ENCODE measurements at regions not wholly inside any gene's neighbourhood (a gene's known extent, or its start where the extent isn't known, plus 50 kb on each side); places are given as distances from the start of the nearest gene placed in this dataset.

DNA sequence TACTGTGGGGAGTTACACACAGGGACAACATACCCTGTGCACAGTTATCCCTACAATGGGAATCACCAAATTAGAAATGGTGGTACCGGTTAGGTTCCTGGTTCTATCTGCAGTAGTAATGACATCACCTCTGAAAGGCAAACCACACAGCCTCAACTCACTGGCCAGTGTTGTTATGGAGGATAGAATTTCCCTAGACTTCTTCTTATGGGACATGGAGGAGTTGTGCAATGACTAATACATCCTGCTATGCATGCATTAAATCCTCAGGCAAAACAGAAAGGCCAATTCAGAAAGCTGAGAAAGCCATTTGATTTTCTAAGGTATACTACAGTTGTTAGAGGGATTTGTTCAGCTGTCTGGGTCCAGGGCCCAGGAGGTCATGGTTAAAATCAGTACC is 439.3 kb downstream of the TMX3 start:
- Mint-ChIP-seq H3K4me1 (ENCODE audit: low read depth) (no peaks in the 10 kb centered on the region), H3K27ac (no peak overlapping the region), H3K9me3 (no peaks in the 10 kb centered on the region), H3K27me3 (ENCODE audit: low read depth) (no peaks in the 10 kb centered on the region), H3K4me3 (no peak overlapping the region), H3K36me3 (ENCODE audit: low read depth) (no peaks in the 10 kb centered on the region)
- no peak for DNase-seq
- CTCF ChIA-PET = no interaction called here
- intact Hi-C loops (cut with micrococcal nuclease) = no loop called here

DNA sequence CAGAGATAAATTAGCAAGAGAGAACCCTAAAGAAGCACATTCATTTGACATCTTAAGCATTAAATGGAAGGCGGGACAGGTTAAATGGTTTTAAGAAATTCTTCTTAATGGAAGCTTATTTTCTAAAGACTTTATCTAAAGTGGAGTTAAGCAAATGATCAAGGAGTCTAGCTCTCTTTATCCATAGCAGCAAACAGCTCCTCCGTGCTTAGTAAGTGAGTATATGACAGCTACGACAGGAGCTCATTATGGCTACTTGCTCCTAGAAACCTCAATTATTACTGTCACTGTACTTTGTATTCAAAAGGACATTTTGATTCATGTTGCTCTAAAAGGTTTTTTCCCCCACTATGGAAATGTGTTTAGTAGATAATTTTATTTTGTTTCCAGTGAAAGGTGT is 444.9 kb downstream of the TMX3 start:
- no peaks in the 10 kb centered on the region for H3K4me1 Mint-ChIP-seq (ENCODE audit: low read depth)
- H3K4me3 Mint-ChIP-seq = no peak overlapping the region
- no peak overlapping the region for H3K27ac Mint-ChIP-seq
- CTCF ChIA-PET = no interaction called here
- no peaks in the 10 kb centered on the region for H3K9me3 Mint-ChIP-seq
- no peaks in the 10 kb centered on the region for H3K36me3 Mint-ChIP-seq (ENCODE audit: low read depth)
- H3K27me3 Mint-ChIP-seq (ENCODE audit: low read depth) = no peaks in the 10 kb centered on the region
- intact Hi-C loops (cut with micrococcal nuclease) = no loop called here
- DNase-seq = no peak

DNA sequence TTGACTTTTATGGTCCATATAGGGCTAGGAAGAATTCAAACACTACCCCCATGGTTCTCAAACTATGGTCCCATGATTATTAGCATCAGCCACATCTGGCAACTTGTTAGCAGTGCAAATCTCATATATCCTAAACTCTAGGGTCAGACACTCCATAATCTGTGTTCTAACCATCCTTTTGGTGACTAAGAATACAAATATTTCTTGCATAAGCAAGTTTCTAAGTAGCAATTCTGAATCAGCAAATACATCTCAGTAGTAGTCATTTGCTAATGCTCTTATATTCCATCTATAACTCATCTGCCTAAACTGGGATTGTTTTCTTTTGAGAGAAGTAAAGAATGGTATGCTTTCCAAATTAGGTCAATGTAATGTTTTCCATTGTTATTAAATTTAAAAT is 447.3 kb downstream of the TMX3 start:
- DNase-seq = no peak
- CTCF ChIA-PET = no interaction called here
- Mint-ChIP-seq H3K27ac (no peak overlapping the region), H3K4me3 (no peak overlapping the region), H3K27me3 (ENCODE audit: low read depth) (no peaks in the 10 kb centered on the region), H3K9me3 (no peaks in the 10 kb centered on the region), H3K4me1 (ENCODE audit: low read depth) (no peaks in the 10 kb centered on the region), H3K36me3 (ENCODE audit: low read depth) (no peaks in the 10 kb centered on the region)
- intact Hi-C loops (cut with micrococcal nuclease) = no loop called here

DNA sequence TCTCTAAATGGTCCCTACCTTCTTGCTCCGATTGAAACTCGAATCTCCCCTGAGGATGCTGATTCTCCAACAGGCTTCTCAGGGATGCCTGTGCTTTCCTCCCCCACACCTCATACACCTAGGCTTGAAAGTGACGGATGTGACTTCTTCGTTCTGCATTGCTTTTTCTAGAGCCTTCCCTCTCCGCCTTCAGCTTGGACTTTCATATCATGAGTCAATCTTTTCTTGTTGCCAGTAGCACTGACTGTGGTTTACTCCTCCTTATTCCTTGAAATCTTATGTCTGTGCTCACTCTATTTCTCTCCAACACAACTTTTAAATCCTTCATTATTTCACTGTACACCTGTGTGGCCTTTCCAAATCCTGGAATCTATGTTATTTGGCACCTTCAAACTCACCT is 451.4 kb downstream of the TMX3 start:
- CTCF ChIA-PET = no interaction called here
- no peaks in the 10 kb centered on the region for H3K27me3 Mint-ChIP-seq (ENCODE audit: low read depth)
- intact Hi-C loops (cut with micrococcal nuclease) = no loop called here
- no peak overlapping the region for H3K4me3 Mint-ChIP-seq
- H3K36me3 Mint-ChIP-seq (ENCODE audit: low read depth) = no peaks in the 10 kb centered on the region
- H3K27ac Mint-ChIP-seq = no peak overlapping the region
- H3K9me3 Mint-ChIP-seq = no peaks in the 10 kb centered on the region
- H3K4me1 Mint-ChIP-seq (ENCODE audit: low read depth) = no peaks in the 10 kb centered on the region
- no peak for DNase-seq

DNA sequence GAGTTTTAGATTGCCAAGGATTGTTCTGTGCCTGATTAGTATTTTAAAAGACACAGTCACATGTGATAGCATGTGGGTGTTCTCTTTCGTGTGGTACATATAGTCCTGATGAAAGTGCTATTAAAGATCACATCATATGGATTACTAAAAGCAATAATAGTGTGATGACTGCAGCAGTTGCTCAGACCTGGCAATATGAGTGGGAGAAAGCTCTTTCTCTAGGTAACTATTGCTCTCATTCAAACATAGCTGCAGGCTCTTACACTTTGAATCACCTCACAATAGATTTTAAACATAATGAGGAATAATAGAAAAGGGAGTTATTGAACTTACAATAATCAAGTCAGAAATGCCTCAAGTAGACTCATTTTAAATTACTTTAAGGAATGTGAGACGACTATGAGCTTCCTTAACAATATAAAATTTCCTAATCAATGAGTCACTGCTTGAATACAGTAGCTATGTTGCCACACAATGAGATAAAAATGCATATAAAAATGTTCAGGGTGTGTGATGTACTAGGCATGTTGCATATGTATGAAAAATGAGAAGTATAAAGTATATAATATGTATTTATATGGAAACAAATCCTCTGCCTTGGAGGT is 452.1 kb downstream of the TMX3 start:
- H3K27me3 Mint-ChIP-seq (ENCODE audit: low read depth) = no peaks in the 10 kb centered on the region
- no peak overlapping the region for H3K4me3 Mint-ChIP-seq
- CTCF ChIA-PET = no interaction called here

GRCh38 chr18:68256418-68257067 is 458.4 kb downstream of the TMX3 start:
- CTCF ChIA-PET = no interaction called here
- no peaks in the 10 kb centered on the region for H3K36me3 Mint-ChIP-seq (ENCODE audit: low read depth)

More for the DNA sequence above, 452.1 kb downstream of the TMX3 start:
- Mint-ChIP-seq H3K27ac (no peak overlapping the region), H3K9me3 (no peaks in the 10 kb centered on the region), H3K4me1 (ENCODE audit: low read depth) (no peaks in the 10 kb centered on the region), H3K36me3 (ENCODE audit: low read depth) (no peaks in the 10 kb centered on the region)
- no peak for DNase-seq
- intact Hi-C loops (cut with micrococcal nuclease) = no loop called here

DNA sequence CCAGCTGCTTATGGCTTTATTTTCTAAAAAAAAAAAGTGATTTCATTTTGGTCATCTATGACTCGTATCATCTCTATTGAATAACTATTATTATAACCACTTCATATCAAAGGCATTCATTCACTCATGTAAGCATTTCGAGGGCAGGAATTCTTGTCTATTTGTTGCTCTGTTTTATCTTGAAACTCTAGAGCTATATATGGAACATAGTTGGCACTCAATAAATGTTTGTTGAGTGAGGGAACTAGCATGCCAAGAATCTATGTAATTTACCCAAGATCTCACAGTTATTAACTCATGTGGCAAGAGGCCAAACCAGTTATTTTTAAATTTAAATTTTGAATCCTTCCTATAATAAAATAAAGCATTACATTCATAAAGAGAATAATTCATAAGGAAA is 470.1 kb downstream of the TMX3 start:
- intact Hi-C loops (cut with micrococcal nuclease) = no loop called here
- Mint-ChIP-seq H3K9me3 (peaks cover 2% of the 10 kb centered on the region), H3K4me1 (ENCODE audit: low read depth) (no peaks in the 10 kb centered on the region), H3K4me3 (no peak overlapping the region), H3K27me3 (ENCODE audit: low read depth) (no peaks in the 10 kb centered on the region), H3K27ac (no peak overlapping the region), H3K36me3 (ENCODE audit: low read depth) (no peaks in the 10 kb centered on the region)
- CTCF ChIA-PET = interaction anchor here (0.6 kb wide), 1 partner anchor 49 kb away, joined by 5 read pairs; no protein-coding TSS in a partner anchor
- DNase-seq = no peak

More at GRCh38 chr18:68256418-68257067, 458.4 kb downstream of the TMX3 start:
- no peaks in the 10 kb centered on the region for H3K4me1 Mint-ChIP-seq (ENCODE audit: low read depth)
- no peak for DNase-seq
- intact Hi-C loops (cut with micrococcal nuclease) = no loop called here
- no peaks in the 10 kb centered on the region for H3K27me3 Mint-ChIP-seq (ENCODE audit: low read depth)
- no peak overlapping the region for H3K27ac Mint-ChIP-seq
- no peak overlapping the region for H3K4me3 Mint-ChIP-seq
- peaks cover 2% of the 10 kb centered on the region for H3K9me3 Mint-ChIP-seq

GRCh38 chr18:68241881-68242280 is 473.0 kb downstream of the TMX3 start:
- Mint-ChIP-seq H3K9me3 (no peaks in the 10 kb centered on the region), H3K36me3 (ENCODE audit: low read depth) (no peaks in the 10 kb centered on the region), H3K4me1 (ENCODE audit: low read depth) (no peaks in the 10 kb centered on the region), H3K27ac (no peak overlapping the region), H3K4me3 (no peak overlapping the region), H3K27me3 (ENCODE audit: low read depth) (no peaks in the 10 kb centered on the region)
- intact Hi-C loops (cut with micrococcal nuclease) = no loop called here
- DNase-seq = no peak
- CTCF ChIA-PET = no interaction called here

DNA sequence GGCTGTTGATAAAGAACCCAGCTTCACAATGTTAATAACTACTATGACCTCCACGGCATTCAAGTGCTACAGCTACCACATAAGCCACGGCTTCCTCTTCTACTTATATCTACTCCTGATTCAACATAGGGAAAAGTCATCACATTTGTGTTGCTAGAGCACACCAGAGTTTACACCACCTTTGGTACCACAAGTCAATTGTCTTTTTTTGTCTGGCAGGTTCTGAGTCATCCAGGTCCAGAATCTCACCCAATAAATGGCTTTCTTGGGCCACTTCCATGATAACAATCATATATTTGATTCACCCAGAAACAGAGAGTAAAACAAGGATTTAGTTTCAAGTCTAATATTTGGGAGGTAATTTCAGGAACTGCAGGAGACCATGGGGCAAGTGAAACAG is 480.2 kb downstream of the TMX3 start:
- no peaks in the 10 kb centered on the region for H3K36me3 Mint-ChIP-seq (ENCODE audit: low read depth)

GRCh38 chr18:68234131-68234530 is 480.8 kb downstream of the TMX3 start:
- DNase-seq = no peak
- no peak overlapping the region for H3K27ac Mint-ChIP-seq
- intact Hi-C loops (cut with micrococcal nuclease) = no loop called here
- no peaks in the 10 kb centered on the region for H3K4me1 Mint-ChIP-seq (ENCODE audit: low read depth)
- H3K4me3 Mint-ChIP-seq = no peak overlapping the region
- H3K27me3 Mint-ChIP-seq (ENCODE audit: low read depth) = no peaks in the 10 kb centered on the region
- CTCF ChIA-PET = no interaction called here
- H3K36me3 Mint-ChIP-seq (ENCODE audit: low read depth) = no peaks in the 10 kb centered on the region
- H3K9me3 Mint-ChIP-seq = no peaks in the 10 kb centered on the region

More for the DNA sequence above, 480.2 kb downstream of the TMX3 start:
- H3K4me3 Mint-ChIP-seq = no peak overlapping the region
- H3K27ac Mint-ChIP-seq = no peak overlapping the region
- CTCF ChIA-PET = no interaction called here
- no peaks in the 10 kb centered on the region for H3K27me3 Mint-ChIP-seq (ENCODE audit: low read depth)
- H3K9me3 Mint-ChIP-seq = no peaks in the 10 kb centered on the region
- no peaks in the 10 kb centered on the region for H3K4me1 Mint-ChIP-seq (ENCODE audit: low read depth)
- intact Hi-C loops (cut with micrococcal nuclease) = no loop called here
- DNase-seq = no peak

DNA sequence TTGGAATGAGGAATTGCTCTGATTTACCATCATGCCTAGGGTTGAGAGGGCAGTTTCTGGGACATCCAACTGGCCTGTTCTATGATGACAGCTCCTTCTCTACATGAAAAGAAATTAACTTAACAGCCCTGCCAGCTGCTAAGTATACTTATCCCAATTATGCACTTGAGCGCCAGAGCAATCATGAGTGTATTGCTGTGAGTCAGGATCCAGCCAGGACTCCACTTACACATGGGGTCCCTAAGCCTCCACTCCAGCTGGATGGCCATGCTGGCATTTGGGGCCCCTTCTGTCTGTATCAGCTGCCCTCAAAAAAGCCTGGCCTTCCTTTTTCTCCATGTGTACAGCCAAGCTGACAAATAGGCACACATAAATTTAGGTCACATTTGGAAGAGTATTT is 481.9 kb downstream of the TMX3 start:
- Mint-ChIP-seq H3K36me3 (ENCODE audit: low read depth) (no peaks in the 10 kb centered on the region), H3K27me3 (ENCODE audit: low read depth) (no peaks in the 10 kb centered on the region), H3K9me3 (no peaks in the 10 kb centered on the region), H3K4me3 (no peak overlapping the region), H3K27ac (no peak overlapping the region), H3K4me1 (ENCODE audit: low read depth) (no peaks in the 10 kb centered on the region)
- CTCF ChIA-PET = no interaction called here
- no peak for DNase-seq
- intact Hi-C loops (cut with micrococcal nuclease) = no loop called here

GRCh38 chr18:68229351-68229750 is 485.6 kb downstream of the TMX3 start:
- CTCF ChIA-PET = no interaction called here
- DNase-seq = no peak
- H3K9me3 Mint-ChIP-seq = no peaks in the 10 kb centered on the region
- intact Hi-C loops (cut with micrococcal nuclease) = no loop called here
- H3K36me3 Mint-ChIP-seq (ENCODE audit: low read depth) = no peaks in the 10 kb centered on the region
- H3K27ac Mint-ChIP-seq = no peak overlapping the region
- no peaks in the 10 kb centered on the region for H3K4me1 Mint-ChIP-seq (ENCODE audit: low read depth)
- no peaks in the 10 kb centered on the region for H3K27me3 Mint-ChIP-seq (ENCODE audit: low read depth)
- H3K4me3 Mint-ChIP-seq = no peak overlapping the region

DNA sequence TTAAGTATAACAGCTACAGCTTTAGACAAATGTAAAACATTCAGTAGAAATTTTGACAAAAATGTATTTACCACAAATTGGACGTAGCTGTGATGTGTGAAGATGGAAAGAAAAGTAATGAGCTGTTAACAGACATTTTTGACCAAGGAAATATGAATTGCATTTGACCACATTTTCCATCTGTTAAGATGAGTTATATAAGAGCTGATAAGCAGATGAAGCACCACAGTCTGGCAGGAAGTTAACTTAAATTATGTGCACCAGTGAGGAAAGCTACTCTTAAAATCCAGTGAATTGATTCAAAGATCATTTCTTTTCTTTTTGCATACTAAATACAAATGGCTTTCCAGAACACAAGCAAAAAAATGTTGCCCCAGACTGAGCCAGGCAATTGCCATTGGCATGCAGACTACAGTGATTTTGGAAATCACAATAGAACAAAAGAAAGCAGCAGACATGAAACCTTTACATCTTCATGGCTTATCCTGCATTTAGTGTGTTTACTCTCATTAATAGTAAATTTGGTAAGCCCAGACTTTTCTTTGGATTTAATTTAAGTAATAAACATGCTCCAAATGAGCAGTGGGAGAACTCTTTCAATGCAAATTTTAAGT is 493.7 kb downstream of the TMX3 start:
- DNase-seq = no peak
- no peak overlapping the region for H3K4me3 Mint-ChIP-seq
- H3K9me3 Mint-ChIP-seq = no peaks in the 10 kb centered on the region
- H3K27ac Mint-ChIP-seq = no peak overlapping the region
- H3K27me3 Mint-ChIP-seq (ENCODE audit: low read depth) = no peaks in the 10 kb centered on the region
- no peaks in the 10 kb centered on the region for H3K4me1 Mint-ChIP-seq (ENCODE audit: low read depth)
- intact Hi-C loops (cut with micrococcal nuclease) = no loop called here
- CTCF ChIA-PET = no interaction called here
- no peaks in the 10 kb centered on the region for H3K36me3 Mint-ChIP-seq (ENCODE audit: low read depth)
